Fibroblast of the conjunctiva (primary cell): ENCODE measurements at regions not wholly inside any gene's neighbourhood (a gene's known extent, or its start where the extent isn't known, plus 50 kb on each side); places are given as distances from the start of the nearest gene placed in this dataset.
A peak's percentile ranks its signal among the peaks of the same experiment; 100 is the strongest.

Source experiments
- DNase-seq: peaks from one replicate; pipeline ENCODE4 v3.0.0-alpha.2; 2010; ENCODE audit warnings: low read depth

- DNase-seq: peak; percentile 5
Measured at GRCh38 chr10:28250782-28251181, 52.1 kb downstream of the MPP7 start.

- no peak for DNase-seq
Measured at GRCh38 chr10:28250358-28250757, 52.5 kb downstream of the MPP7 start.

GRCh38 chr10:28249512-28249911 lies 53.4 kb downstream of the MPP7 start:
- no peak for DNase-seq

DNA sequence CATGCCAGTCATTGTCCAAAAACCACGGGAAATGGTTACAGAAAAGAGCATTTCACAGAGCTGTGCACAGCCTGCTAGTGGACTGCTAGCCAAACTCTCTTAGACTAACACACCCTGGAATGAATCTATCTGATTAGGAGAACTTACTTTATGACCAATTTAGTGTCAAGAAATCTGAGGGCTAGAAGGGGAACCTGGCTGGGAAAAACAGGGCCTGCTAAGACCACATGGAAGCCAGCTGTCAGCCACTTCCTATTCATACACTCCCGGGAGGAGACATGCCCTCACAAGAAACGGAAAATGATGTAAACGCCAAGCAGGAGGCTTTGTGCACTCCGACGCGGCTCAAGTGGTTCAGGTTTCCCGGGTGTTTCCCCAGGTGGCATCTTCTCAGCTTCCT lies 54.8 kb downstream of the MPP7 start:
- peak; percentile 5 for DNase-seq

- no peak for DNase-seq
Measured at GRCh38 chr10:28246023-28246422, 56.8 kb downstream of the MPP7 start.

GRCh38 chr10:28243923-28244322 lies 58.9 kb downstream of the MPP7 start:
- DNase-seq: no peak

DNA sequence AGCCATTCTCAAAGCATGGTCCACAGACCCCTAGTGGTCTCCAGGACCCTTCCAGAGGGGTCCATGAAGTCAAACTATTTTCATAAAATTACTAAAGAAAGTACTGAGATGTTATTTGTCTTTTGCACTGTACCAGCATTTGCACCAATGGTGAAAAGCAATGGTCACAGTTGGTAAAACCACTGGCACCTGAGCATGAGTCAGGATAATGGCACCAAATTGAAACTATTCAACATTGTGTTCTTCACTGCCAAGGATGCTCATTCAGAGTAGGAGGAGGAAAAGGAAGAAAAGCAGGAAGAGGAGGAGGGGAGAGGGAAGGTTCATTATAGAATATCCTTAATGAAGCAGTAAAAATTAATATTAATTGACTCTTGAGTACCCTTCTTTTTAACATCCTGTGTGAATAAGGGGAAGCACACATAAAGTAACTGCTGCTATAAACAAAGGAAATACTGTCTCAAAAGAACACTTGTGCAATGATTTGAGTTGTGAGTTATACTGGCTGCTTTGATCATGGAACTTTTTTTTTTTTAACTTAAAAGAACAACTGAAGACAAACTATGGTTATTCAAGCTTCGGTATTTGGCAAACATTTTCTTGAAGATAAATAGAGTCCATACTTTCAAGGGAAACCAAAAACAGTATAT lies 60.2 kb downstream of the MPP7 start:
- no peak for DNase-seq

DNA sequence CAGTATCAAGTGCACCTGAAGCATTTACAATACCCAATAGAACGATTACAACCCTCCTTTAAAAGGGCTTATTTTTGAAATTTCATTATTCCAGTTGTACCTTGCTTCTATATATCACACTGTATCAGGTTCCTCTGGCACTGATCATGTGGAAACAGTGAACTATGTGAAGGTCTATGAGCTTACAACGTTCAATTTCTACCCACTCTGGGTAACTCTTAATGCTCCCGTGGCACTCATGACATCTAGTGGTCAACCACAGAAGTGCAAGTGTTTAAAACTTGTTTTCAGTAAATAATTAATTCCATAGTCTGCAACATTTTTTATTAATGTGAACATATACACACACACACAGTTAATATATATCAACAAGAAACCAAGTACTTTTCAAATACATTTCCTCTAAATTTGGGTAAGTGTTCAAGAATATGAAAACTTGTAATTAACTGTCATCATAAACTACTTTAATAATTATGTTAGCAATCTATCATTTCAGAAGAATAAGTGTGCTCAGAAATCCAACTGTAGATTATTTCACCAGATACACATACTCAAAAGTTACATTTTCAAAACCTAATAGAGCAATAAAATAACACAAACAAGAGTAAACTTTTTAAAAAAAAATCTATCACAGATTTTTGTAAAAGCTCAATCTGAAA lies 61.0 kb downstream of the MPP7 start:
- peak; percentile 53 for DNase-seq

DNA sequence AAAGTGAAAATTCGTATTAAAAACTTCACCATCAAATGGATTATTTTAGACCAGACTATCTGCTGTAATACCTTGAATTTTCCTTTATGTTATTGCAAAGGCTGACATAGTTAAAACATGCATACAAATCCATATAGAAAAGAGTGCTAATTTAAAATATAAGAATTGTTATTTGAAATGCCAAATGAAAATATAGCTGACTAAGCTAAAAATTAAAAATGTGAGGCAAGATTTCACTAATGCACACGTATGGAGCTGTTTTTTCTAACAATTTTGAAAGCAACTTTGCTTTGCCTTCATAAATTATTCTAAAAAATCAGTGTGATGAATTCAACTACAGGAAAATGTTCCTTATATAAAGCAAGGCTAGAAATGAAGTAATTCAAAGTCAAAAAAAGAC lies 62.5 kb downstream of the MPP7 start:
- no peak for DNase-seq

DNA sequence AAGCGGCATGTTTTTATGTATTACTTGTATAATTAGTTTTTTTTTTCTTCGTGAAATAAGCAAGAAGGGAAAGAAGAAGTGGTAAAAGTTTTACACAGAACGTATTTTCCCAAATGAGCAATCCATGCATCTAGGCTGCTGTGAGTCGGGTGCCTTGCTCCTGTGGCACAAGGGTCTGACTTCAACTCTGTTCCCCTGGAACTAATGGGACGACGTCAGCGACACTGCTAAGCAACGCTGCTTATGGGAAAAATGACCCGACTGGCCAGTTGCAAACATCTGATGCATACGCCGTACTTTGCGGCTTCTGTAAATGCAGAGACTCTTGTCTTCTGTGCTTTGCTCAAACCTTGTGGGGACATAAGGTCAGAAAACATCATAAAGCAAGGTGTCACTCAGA lies 66.3 kb downstream of the MPP7 start:
- no peak for DNase-seq

- DNase-seq: no peak
Measured at GRCh38 chr10:28220811-28221210, 82.1 kb downstream of the MPP7 start.

DNA sequence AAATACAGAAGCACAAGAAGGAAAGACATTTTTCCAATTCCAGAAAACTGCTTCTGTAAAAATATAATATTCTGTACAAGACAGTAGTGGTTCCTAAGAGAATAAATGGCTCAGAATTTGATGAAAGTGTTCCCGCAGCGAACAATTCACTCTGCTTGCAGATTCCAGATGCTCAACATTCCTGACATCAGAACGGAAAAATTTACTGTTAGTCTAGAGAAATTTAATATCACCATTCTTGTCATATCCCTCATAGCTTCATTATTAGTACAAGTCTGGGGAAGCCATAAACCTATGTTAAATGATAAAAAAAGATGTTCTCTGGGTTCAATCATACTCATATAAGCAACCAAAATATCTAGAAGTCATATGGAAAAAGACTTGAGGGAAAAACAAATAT lies 83.6 kb downstream of the MPP7 start:
- no peak for DNase-seq

GRCh38 chr10:28217848-28218247 lies 85.0 kb downstream of the MPP7 start:
- peak; percentile 43 for DNase-seq

GRCh38 chr10:28215930-28216329 lies 86.9 kb downstream of the MPP7 start:
- no peak for DNase-seq

DNA sequence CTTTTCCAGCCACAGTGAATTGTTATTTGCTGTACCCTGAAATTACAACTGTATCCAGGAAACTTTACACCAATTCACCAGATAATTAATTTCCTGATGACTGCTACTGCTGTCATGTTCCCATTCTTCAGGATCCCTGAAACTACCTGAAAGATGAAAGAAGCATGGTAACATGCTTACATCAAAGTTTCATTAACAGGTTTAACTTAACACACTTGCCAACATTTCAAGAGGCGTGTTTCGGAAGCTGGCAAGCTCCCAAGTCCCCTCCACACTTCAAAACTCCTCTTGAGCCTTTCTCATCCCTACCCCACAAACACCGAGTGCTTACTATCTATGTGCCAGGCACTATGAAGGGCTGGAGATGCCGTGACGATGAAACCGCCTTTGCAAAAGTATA lies 88.6 kb downstream of the MPP7 start:
- DNase-seq: no peak

DNA sequence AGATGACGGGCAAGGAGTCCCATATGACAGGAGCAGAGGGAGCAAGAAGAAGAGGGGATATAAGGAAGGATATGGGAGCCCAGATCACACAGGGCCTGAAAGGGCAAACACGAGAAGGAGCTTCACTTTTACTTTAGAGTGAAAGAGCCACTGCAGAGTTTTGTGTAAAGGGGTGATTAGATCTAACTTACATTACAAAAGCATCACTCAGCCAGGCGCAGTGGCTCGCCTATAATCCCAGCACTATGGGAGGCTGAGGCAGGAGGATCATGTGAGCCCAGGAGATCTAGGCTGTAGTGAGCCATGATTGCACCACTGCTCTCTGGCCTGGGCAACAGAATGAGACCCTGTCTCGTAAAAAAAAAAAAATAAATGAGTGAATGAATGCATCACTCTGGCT lies 91.1 kb downstream of the MPP7 start:
- DNase-seq: no peak

- DNase-seq: no peak
Measured at GRCh38 chr10:28207799-28208198, 95.1 kb downstream of the MPP7 start.

DNA sequence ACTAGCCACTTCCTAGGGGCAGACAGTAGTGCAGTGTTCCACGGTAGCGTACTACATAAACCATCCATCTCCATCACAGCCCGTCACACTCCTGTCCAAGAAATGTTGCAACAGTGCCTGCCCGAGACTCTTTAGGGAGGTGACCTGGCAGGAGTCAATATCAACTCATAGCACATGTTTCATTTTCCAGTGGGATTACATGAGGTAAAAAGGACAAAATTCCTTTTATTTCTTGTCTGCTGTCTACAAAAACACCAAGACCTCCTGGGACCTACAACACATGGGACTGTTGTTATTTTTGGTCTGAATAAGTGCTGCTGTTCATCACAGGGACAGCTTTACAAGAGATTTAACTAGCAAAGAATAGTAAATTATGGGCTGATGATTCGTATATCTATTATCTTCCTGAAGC lies 99.9 kb downstream of the MPP7 start:
- DNase-seq: no peak

- no peak for DNase-seq
Measured at GRCh38 chr10:28201410-28202400, 101.2 kb downstream of the MPP7 start.

DNA sequence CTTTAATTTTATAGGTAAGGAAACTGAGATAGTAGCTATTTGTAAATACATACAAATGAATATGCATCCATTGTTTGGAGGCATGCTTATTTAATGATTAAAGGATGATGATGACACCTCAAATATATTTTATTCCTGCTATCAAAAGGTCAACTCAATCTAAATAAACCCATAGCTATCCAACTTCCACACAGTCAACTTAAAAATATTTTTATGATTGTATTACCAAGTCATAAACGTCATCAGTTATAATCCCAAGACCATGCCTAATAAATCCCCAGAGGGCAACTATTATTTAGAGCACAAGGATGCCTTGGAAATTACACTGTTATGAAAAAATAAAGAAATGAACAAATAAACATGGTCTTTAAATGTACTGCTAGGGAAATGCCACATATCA lies 102.1 kb downstream of the MPP7 start:
- no peak for DNase-seq

GRCh38 chr10:28199941-28200340 lies 102.9 kb downstream of the MPP7 start:
- DNase-seq: no peak

DNA sequence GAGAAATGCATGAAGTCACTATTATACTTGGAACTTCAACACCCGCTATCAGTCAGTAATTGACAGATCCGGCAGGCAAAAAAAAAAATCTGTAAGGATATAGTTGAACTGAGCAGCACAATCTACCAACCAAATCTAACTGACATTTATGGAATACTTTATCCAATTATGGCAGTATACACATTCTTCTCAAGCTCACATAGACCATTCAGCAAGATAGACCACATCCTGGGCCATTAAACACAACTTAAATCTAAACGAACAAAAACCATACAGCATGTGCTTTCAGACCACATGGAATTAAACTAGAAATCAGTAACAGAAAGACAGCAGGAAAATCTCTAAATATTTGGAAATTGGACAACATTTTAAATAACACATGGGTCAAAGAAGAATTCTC lies 112.7 kb downstream of the MPP7 start:
- DNase-seq: no peak

- no peak for DNase-seq
Measured at GRCh38 chr10:28188526-28188925, 114.3 kb downstream of the MPP7 start.
